NT2/D1 (cell line): ENCODE measurements at regions not wholly inside any gene's neighbourhood (a gene's known extent, or its start where the extent isn't known, plus 50 kb on each side); places are given as distances from the start of the nearest gene placed in this dataset.

Experiments used
- DNase-seq: peaks from one replicate; pipeline ENCODE4 v3.0.0-alpha.2; 2011; ENCODE audit warnings: low read depth, low spot score
- H3K27me3 ChIP-seq: 2 replicates; pipeline ENCODE4 v1.6.0; 2011; ENCODE audit warnings: mild to moderate bottlenecking; ENCODE audit not compliant: insufficient read length, insufficient read depth
- H3K36me3 ChIP-seq: 2 replicates; pipeline ENCODE4 v1.6.1; 2011; ENCODE audit warnings: mild to moderate bottlenecking, low read length, mixed read lengths; ENCODE audit not compliant: insufficient read depth, insufficient read length
- H3K4me1 ChIP-seq: 2 replicates; pipeline ENCODE4 v1.5.1; 2011; ENCODE audit not compliant: insufficient read depth, insufficient read length
- H3K4me3 ChIP-seq: 2 replicates; pipeline ENCODE4 v1.5.1; 2011; ENCODE audit warnings: low read depth; ENCODE audit not compliant: insufficient read length
- H3K9ac ChIP-seq: 2 replicates; pipeline ENCODE4 v1.6.0; 2011; ENCODE audit warnings: low read depth; ENCODE audit not compliant: insufficient read length
- H3K9me3 ChIP-seq: 2 replicates; pipeline ENCODE4 v1.5.1; 2011; ENCODE audit warnings: mild to moderate bottlenecking, low read length; ENCODE audit not compliant: insufficient read depth
- SUZ12 ChIP-seq: IDR thresholded peaks from 2 replicates; pipeline ENCODE4 v1.6.1; 2011; ENCODE audit not compliant: insufficient read length, insufficient read depth; ENCODE audit errors: extremely low read depth
- YY1 ChIP-seq: IDR thresholded peaks from 2 replicates; pipeline ENCODE4 v1.6.1; 2011; ENCODE audit not compliant: insufficient read length, insufficient read depth
- ZNF274 ChIP-seq: IDR thresholded peaks from 2 replicates; pipeline ENCODE4 v1.6.1; 2011; ENCODE audit warnings: mild to moderate bottlenecking, low read depth, low read length

GRCh38 chrX:120692319-120692718, 62.5 kb upstream of the C1GALT1C1 start:
- no peak for DNase-seq
- Histone ChIP-seq H3K36me3 (no peaks in the 10 kb centered on the region), H3K4me1 (no peaks in the 10 kb centered on the region), H3K9me3 (no peaks in the 10 kb centered on the region), H3K4me3 (no peak overlapping the region), H3K9ac (no peak overlapping the region), H3K27me3 (no peaks in the 10 kb centered on the region)
- TF ChIP-seq ZNF274 (no peak), SUZ12 (no peak), YY1 (no peak)

DNA sequence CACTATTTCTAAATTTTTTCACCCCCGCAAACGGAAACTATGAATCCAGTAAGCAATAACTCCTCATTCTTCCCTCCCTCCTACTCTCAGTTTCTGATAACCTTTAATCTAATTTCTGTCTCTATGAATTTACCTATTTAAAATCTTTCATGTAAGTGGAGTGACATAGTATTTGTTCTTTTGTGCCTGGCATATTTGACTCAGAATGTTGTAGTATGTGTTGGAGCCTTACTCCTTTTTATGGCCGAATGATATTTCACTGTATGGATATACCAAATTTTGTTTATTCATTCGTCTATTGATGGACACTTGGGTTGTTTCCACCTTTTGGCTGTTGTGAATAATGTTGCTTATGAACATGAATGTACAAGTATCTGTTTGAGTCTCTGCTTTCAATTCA, 61.1 kb upstream of the C1GALT1C1 start:
- no peaks in the 10 kb centered on the region for H3K4me1 ChIP-seq

DNA sequence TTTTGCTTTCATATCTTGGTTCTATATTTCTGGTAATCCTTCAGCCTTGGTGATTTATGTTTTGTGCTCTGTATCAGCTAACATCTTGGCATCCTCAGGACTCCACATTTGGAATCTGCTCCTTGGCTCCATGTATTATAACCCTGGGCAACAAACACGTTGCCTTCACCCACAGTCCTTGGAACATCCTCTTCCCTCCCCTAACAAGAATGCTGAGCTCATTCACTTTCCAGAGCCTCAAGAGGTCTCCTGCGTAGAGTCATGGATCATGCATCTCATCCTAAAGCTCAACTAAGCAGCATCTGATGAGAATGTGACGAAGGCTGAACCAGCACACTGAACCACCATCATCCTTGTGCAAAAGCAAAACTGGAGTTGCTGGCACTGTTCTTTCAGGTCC, 60.5 kb upstream of the C1GALT1C1 start:
- Histone ChIP-seq H3K27me3 (no peaks in the 10 kb centered on the region), H3K36me3 (no peaks in the 10 kb centered on the region), H3K4me1 (no peaks in the 10 kb centered on the region), H3K4me3 (no peak overlapping the region), H3K9ac (no peak overlapping the region), H3K9me3 (no peaks in the 10 kb centered on the region)
- TF ChIP-seq YY1 (no peak), ZNF274 (no peak), SUZ12 (no peak)
- DNase-seq, result no peak

More for the DNA sequence above, 61.1 kb upstream of the C1GALT1C1 start:
- Histone ChIP-seq H3K9me3 (no peaks in the 10 kb centered on the region), H3K36me3 (no peaks in the 10 kb centered on the region), H3K27me3 (no peaks in the 10 kb centered on the region), H3K9ac (no peak overlapping the region), H3K4me3 (no peak overlapping the region)
- no peak for DNase-seq
- TF ChIP-seq SUZ12 (no peak), YY1 (no peak), ZNF274 (no peak)

- Histone ChIP-seq H3K36me3 (no peaks in the 10 kb centered on the region), H3K9ac (no peak overlapping the region), H3K4me1 (no peaks in the 10 kb centered on the region), H3K4me3 (no peak overlapping the region), H3K9me3 (peaks cover 13% of the 10 kb centered on the region; the same call in 1 of the 2 replicates), H3K27me3 (no peaks in the 10 kb centered on the region)
- TF ChIP-seq ZNF274, result no peak
- no peak for DNase-seq
These were observed 50.2 kb upstream of the C1GALT1C1 start for GRCh38 chrX:120680090-120680489.
